ENCODE measurements at regions not wholly inside any gene's neighbourhood (a gene's known extent, or its start where the extent isn't known, plus 50 kb on each side); places are given as distances from the start of the nearest gene placed in this dataset.
"Not testable (repeated sequence)": the region's sequence is repeated elsewhere in the genome, so short reads cannot be mapped to it uniquely, and the experiment has no call there.

DNA sequence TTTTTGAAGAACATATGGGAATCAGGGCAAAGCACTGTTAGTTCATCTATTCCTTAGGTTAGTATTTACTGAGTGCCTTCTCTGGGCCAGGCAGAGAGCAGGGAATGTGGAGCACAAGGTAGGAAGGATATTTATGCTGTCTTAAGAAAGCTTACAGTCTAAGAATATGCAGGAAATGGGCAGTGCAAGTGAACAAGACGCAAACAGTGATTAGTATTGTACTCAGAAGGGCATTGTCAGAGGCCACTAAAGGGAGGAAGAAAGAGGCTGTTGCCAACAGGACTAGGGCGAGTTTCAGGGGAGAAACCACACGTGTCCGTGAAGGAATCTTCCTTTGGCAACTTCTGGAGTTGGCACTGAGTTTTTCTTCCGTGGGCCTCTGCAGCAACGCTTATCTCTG lies 552.8 kb upstream of the COBL start:
- no peak overlapping the region for H2BK120ac ChIP-seq (ENCODE audit: low read depth, low read length)
- no peaks in the 10 kb centered on the region for H3K36me3 ChIP-seq (ENCODE audit: control insufficient read depth, insufficient read depth, low read length)
- H3K4me1 ChIP-seq (ENCODE audit: control insufficient read depth, low read depth, low read length), result no peaks in the 10 kb centered on the region
- H3K4me2 ChIP-seq (ENCODE audit: low read length), result no peak overlapping the region
- no peak overlapping the region for H4K8ac ChIP-seq (ENCODE audit: low read depth, low read length)
- no peak overlapping the region for H4K5ac ChIP-seq (ENCODE audit: low read length)
- no peak for DNase-seq
- H2BK5ac ChIP-seq (ENCODE audit: low read length), result no peak overlapping the region
- no peak overlapping the region for H3K23ac ChIP-seq (ENCODE audit: low read length)
- WGBS (ENCODE audit: extremely low coverage, insufficient coverage, low lambda C conversion rate), result no CpG with 5 or more reads among the region's 6 CpGs
- no peak overlapping the region for H3K9ac ChIP-seq (ENCODE audit: low read length)
- no peak overlapping the region for H2AK5ac ChIP-seq (ENCODE audit: low read length)
- peak overlapping the region; percentile 34 for H3K56ac ChIP-seq (ENCODE audit: low read length)
- no peaks in the 10 kb centered on the region for H3K79me1 ChIP-seq (ENCODE audit: low read length)
- no peak overlapping the region for H2BK15ac ChIP-seq (replicated peaks; ENCODE audit: low read depth)
- H3K27me3 ChIP-seq (ENCODE audit: insufficient read depth, low read length, poor library complexity), result no peaks in the 10 kb centered on the region
- no peak overlapping the region for H3K4me3 ChIP-seq (ENCODE audit: low read length)
- no peaks in the 10 kb centered on the region for H3K79me2 ChIP-seq (ENCODE audit: control insufficient read depth, insufficient read depth, low read length)
- H3K18ac ChIP-seq (ENCODE audit: low read length), result no peak overlapping the region
- H3K27ac ChIP-seq (ENCODE audit: low read depth, low read length), result peak overlapping the region; percentile 37
- no peak overlapping the region for H3K4ac ChIP-seq (ENCODE audit: low read depth, low read length)

DNA sequence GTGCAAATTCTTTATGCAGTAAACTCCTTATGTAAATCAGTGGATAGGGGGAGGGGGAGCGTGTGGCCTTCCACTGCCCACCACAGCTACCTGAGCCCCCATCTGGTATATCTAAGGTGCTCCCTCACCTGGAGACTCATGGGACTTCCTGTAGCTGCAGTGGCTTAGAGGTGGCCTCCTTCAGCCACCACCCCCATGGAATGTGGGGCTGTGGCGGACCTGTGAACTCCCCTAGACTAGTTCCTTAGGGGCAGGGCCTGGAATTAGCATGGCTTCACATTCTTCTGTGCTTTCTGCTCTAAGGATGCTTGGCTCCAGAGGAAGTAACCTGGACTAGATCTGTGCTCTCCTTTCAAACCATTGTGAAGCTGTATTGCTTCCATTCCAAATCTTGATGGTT lies 550.5 kb upstream of the COBL start:
- Histone ChIP-seq H3K4me3 (ENCODE audit: low read length) (no peak overlapping the region), H3K27ac (ENCODE audit: low read depth, low read length) (no peak overlapping the region), H3K27me3 (ENCODE audit: insufficient read depth, low read length, poor library complexity) (no peaks in the 10 kb centered on the region), H3K79me2 (ENCODE audit: control insufficient read depth, insufficient read depth, low read length) (no peaks in the 10 kb centered on the region), H2BK5ac (ENCODE audit: low read length) (no peak overlapping the region), H2BK120ac (ENCODE audit: low read depth, low read length) (no peak overlapping the region), H3K4me2 (ENCODE audit: low read length) (no peak overlapping the region), H3K79me1 (ENCODE audit: low read length) (no peaks in the 10 kb centered on the region), H3K23ac (ENCODE audit: low read length) (no peak overlapping the region), H3K18ac (ENCODE audit: low read length) (no peak overlapping the region), H4K5ac (ENCODE audit: low read length) (no peak overlapping the region), H2BK15ac (replicated peaks; ENCODE audit: low read depth) (no peak overlapping the region), H4K8ac (ENCODE audit: low read depth, low read length) (no peak overlapping the region), H3K4ac (ENCODE audit: low read depth, low read length) (no peak overlapping the region), H3K9ac (ENCODE audit: low read length) (no peak overlapping the region), H2AK5ac (ENCODE audit: low read length) (no peak overlapping the region), H3K36me3 (ENCODE audit: control insufficient read depth, insufficient read depth, low read length) (no peaks in the 10 kb centered on the region), H3K4me1 (ENCODE audit: control insufficient read depth, low read depth, low read length) (no peaks in the 10 kb centered on the region), H3K56ac (ENCODE audit: low read length) (no peak overlapping the region)
- peak; percentile 50 for DNase-seq
- WGBS (ENCODE audit: extremely low coverage, insufficient coverage, low lambda C conversion rate), result no CpG with 5 or more reads among the region's 2 CpGs

DNA sequence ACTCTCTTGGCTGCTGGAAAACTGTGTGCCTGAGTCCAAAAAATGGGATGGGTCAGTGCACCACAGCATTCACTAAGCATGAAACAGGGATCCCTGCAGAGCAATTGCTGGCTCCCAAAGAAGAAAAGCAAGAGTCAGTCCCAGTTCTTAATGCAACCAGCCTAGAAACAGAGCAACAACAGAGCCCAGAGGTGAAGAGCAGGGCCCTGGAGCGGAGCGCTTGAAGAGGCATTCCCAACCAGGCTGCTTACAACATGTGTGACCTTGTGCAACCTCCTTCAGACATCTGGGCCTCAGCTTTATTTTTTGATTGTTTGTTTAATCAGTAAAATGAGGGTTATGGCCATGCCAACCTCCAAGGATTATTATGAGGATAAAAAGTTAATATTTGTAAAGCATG lies 543.7 kb upstream of the COBL start:
- Histone ChIP-seq H3K36me3 (ENCODE audit: control insufficient read depth, insufficient read depth, low read length) (no peaks in the 10 kb centered on the region), H3K23ac (ENCODE audit: low read length) (no peak overlapping the region), H3K79me1 (ENCODE audit: low read length) (no peaks in the 10 kb centered on the region), H4K8ac (ENCODE audit: low read depth, low read length) (no peak overlapping the region), H4K5ac (ENCODE audit: low read length) (no peak overlapping the region), H2BK120ac (ENCODE audit: low read depth, low read length) (no peak overlapping the region), H2BK5ac (ENCODE audit: low read length) (no peak overlapping the region), H3K4ac (ENCODE audit: low read depth, low read length) (no peak overlapping the region), H3K4me2 (ENCODE audit: low read length) (no peak overlapping the region), H2BK15ac (replicated peaks; ENCODE audit: low read depth) (no peak overlapping the region), H2AK5ac (ENCODE audit: low read length) (no peak overlapping the region), H3K9ac (ENCODE audit: low read length) (no peak overlapping the region), H3K27me3 (ENCODE audit: insufficient read depth, low read length, poor library complexity) (no peaks in the 10 kb centered on the region), H3K27ac (ENCODE audit: low read depth, low read length) (no peak overlapping the region), H3K79me2 (ENCODE audit: control insufficient read depth, insufficient read depth, low read length) (no peaks in the 10 kb centered on the region), H3K4me3 (ENCODE audit: low read length) (no peak overlapping the region), H3K4me1 (ENCODE audit: control insufficient read depth, low read depth, low read length) (no peaks in the 10 kb centered on the region), H3K18ac (ENCODE audit: low read length) (no peak overlapping the region), H3K56ac (ENCODE audit: low read length) (no peak overlapping the region)
- no CpG with 5 or more reads among the region's 2 CpGs for WGBS (ENCODE audit: extremely low coverage, insufficient coverage, low lambda C conversion rate)
- DNase-seq, result no peak

DNA sequence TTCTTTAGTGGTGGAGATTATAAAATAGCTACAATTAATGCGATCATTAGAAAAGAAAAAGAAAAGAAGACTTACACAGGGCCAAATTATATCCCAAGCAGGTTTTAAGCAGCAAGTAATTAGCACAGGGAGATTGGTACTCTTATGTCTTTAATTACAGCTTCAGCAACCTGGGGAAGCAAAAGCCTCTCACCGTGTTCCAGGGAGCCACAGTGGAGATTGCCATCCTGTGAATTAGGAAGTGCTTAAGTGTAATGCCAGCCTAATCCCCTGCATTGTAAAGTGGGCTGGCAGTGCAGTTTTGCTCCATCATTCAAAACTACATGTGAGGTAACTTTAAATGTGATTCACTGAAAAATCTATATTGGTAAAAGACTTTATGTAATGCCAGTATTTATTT lies 533.5 kb upstream of the COBL start:
- Histone ChIP-seq H3K56ac (ENCODE audit: low read length) (no peak overlapping the region), H4K5ac (ENCODE audit: low read length) (no peak overlapping the region), H2BK5ac (ENCODE audit: low read length) (no peak overlapping the region), H3K18ac (ENCODE audit: low read length) (no peak overlapping the region), H3K4me2 (ENCODE audit: low read length) (no peak overlapping the region), H2BK15ac (replicated peaks; ENCODE audit: low read depth) (no peak overlapping the region), H3K23ac (ENCODE audit: low read length) (no peak overlapping the region), H3K36me3 (ENCODE audit: control insufficient read depth, insufficient read depth, low read length) (no peaks in the 10 kb centered on the region), H2BK120ac (ENCODE audit: low read depth, low read length) (no peak overlapping the region), H3K79me2 (ENCODE audit: control insufficient read depth, insufficient read depth, low read length) (no peaks in the 10 kb centered on the region), H3K4me3 (ENCODE audit: low read length) (no peak overlapping the region), H4K8ac (ENCODE audit: low read depth, low read length) (no peak overlapping the region), H3K79me1 (ENCODE audit: low read length) (no peaks in the 10 kb centered on the region), H3K4ac (ENCODE audit: low read depth, low read length) (no peak overlapping the region), H3K27me3 (ENCODE audit: insufficient read depth, low read length, poor library complexity) (no peaks in the 10 kb centered on the region), H2AK5ac (ENCODE audit: low read length) (no peak overlapping the region), H3K4me1 (ENCODE audit: control insufficient read depth, low read depth, low read length) (no peaks in the 10 kb centered on the region), H3K9ac (ENCODE audit: low read length) (no peak overlapping the region), H3K27ac (ENCODE audit: low read depth, low read length) (no peak overlapping the region)
- no peak for DNase-seq
- no CpG with 5 or more reads among the region's 2 CpGs for WGBS (ENCODE audit: extremely low coverage, insufficient coverage, low lambda C conversion rate)

DNA sequence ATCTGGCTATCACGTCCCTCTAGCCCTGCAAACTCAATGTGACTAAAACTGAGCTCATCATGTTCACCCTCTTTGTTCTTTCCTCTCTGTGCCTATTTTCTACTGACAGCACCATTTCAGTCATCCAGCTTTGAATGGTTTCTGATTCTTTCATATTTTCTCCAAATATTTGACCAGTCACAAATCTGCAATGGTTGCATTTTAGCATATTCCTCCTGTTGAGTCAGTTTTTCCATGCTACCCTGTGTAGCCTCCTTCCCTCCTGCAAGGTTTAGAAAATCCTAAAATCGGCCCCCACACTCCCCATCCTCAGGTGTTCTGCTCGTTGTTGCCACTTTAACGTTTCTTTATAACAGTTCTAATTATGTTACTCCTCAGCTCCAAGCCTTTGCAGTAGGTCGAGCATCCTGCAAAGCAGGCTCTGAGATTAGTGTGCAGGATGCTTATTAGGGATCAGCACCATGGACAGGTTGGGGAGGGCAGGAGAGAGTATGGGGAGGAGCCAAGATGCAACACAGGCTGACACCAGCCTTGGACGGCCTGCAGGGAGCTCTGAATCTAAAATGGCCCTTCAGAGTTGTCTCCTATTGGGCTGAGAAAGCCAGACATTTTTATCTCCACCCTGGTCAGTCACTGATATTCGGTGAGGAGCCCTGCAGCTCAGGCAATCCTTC lies 531.0 kb upstream of the COBL start:
- WGBS (ENCODE audit: extremely low coverage, insufficient coverage, low lambda C conversion rate), result no CpG with 5 or more reads among the region's 7 CpGs
- peak; percentile 76 for DNase-seq
- no peak overlapping the region for H3K4me2 ChIP-seq (ENCODE audit: low read length)

DNA sequence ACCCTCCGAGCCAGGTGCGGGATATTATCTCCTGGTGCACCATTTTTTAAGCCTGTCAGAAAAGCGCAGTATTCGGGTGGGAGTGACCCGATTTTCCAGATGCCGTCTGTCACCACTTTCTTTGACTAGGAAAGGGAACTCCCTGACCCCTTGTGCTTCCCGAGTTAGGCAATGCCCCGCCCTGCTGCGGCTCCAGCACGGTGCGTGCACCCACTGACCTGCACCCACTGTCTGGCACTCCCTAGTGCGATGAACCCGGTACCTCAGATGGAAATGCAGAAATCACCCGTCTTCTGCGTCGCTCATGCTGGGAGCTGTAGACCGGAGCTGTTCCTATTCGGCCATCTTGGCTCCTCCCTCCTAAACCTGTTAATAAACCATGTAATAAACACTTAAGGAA lies 522.5 kb upstream of the COBL start:
- H3K4me3 ChIP-seq (ENCODE audit: low read length); H3K4me1 ChIP-seq (ENCODE audit: control insufficient read depth, low read depth, low read length); H4K8ac ChIP-seq (ENCODE audit: low read depth, low read length); H2BK120ac ChIP-seq (ENCODE audit: low read depth, low read length); H3K27ac ChIP-seq (ENCODE audit: low read depth, low read length); H2AK5ac ChIP-seq (ENCODE audit: low read length); H3K36me3 ChIP-seq (ENCODE audit: control insufficient read depth, insufficient read depth, low read length); H3K18ac ChIP-seq (ENCODE audit: low read length); H4K5ac ChIP-seq (ENCODE audit: low read length); H3K79me2 ChIP-seq (ENCODE audit: control insufficient read depth, insufficient read depth, low read length); H2BK5ac ChIP-seq (ENCODE audit: low read length); H2BK15ac ChIP-seq (replicated peaks; ENCODE audit: low read depth); H3K9ac ChIP-seq (ENCODE audit: low read length); H3K27me3 ChIP-seq (ENCODE audit: insufficient read depth, low read length, poor library complexity); H3K4me2 ChIP-seq (ENCODE audit: low read length); H3K56ac ChIP-seq (ENCODE audit: low read length); DNase-seq; H3K23ac ChIP-seq (ENCODE audit: low read length); H3K79me1 ChIP-seq (ENCODE audit: low read length); H3K4ac ChIP-seq (ENCODE audit: low read depth, low read length): not testable (repeated sequence)
- WGBS (ENCODE audit: extremely low coverage, insufficient coverage, low lambda C conversion rate), result no CpG with 5 or more reads among the region's 18 CpGs

More for the DNA sequence above, 531.0 kb upstream of the COBL start:
- Histone ChIP-seq H3K36me3 (ENCODE audit: control insufficient read depth, insufficient read depth, low read length) (no peaks in the 10 kb centered on the region), H2BK15ac (replicated peaks; ENCODE audit: low read depth) (no peak overlapping the region), H2BK5ac (ENCODE audit: low read length) (no peak overlapping the region), H3K27me3 (ENCODE audit: insufficient read depth, low read length, poor library complexity) (no peaks in the 10 kb centered on the region), H3K79me2 (ENCODE audit: control insufficient read depth, insufficient read depth, low read length) (no peaks in the 10 kb centered on the region), H2AK5ac (ENCODE audit: low read length) (no peak overlapping the region), H4K5ac (ENCODE audit: low read length) (no peak overlapping the region), H3K56ac (ENCODE audit: low read length) (no peak overlapping the region), H2BK120ac (ENCODE audit: low read depth, low read length) (no peak overlapping the region), H3K79me1 (ENCODE audit: low read length) (no peaks in the 10 kb centered on the region), H3K4me3 (ENCODE audit: low read length) (no peak overlapping the region), H3K9ac (ENCODE audit: low read length) (no peak overlapping the region), H3K4ac (ENCODE audit: low read depth, low read length) (no peak overlapping the region), H4K8ac (ENCODE audit: low read depth, low read length) (no peak overlapping the region), H3K27ac (ENCODE audit: low read depth, low read length) (no peak overlapping the region), H3K4me1 (ENCODE audit: control insufficient read depth, low read depth, low read length) (no peaks in the 10 kb centered on the region), H3K18ac (ENCODE audit: low read length) (no peak overlapping the region), H3K23ac (ENCODE audit: low read length) (no peak overlapping the region)
